Esophagus squamous epithelium (tissue), 4 donors: ENCODE measurements at regions not wholly inside any gene's neighbourhood (a gene's known extent, or its start where the extent isn't known, plus 50 kb on each side); places are given as distances from the start of the nearest gene placed in this dataset.

Experiments used
- CTCF ChIP-seq, 6 experiments: fragments of 450-650 bp in 4 of 6; fragments of 200-600 bp in 2 of 6; sonication (generic) in 2 of 6; IDR thresholded peaks; one replicate each; pipeline ENCODE4 v1.5.1; 2016 to 2019; ENCODE audit warnings: antibody characterized with exemption in 6 of 6, mild to moderate bottlenecking in 4 of 6, moderate library complexity in 4 of 6
- POLR2A ChIP-seq, 4 donors: fragments of 450-650 bp; IDR thresholded peaks; one replicate each; pipeline ENCODE4 v1.6.1; 2017; ENCODE audit warnings: antibody characterized with exemption in 4 of 4, mild to moderate bottlenecking in 4 of 4, moderate library complexity in 3 of 4

GRCh38 chr5:162325143-162325727 lies 257.7 kb downstream of the GABRG2 start:
- TF ChIP-seq CTCF (IDR thresholded peaks at IDR 0.05), result no peak
- TF ChIP-seq POLR2A (IDR thresholded peaks at IDR 0.05), result no peak
